ENCODE measurements at regions not wholly inside any gene's neighbourhood (a gene's known extent, or its start where the extent isn't known, plus 50 kb on each side); places are given as distances from the start of the nearest gene placed in this dataset.

- TF ChIP-seq, protein P1, sequence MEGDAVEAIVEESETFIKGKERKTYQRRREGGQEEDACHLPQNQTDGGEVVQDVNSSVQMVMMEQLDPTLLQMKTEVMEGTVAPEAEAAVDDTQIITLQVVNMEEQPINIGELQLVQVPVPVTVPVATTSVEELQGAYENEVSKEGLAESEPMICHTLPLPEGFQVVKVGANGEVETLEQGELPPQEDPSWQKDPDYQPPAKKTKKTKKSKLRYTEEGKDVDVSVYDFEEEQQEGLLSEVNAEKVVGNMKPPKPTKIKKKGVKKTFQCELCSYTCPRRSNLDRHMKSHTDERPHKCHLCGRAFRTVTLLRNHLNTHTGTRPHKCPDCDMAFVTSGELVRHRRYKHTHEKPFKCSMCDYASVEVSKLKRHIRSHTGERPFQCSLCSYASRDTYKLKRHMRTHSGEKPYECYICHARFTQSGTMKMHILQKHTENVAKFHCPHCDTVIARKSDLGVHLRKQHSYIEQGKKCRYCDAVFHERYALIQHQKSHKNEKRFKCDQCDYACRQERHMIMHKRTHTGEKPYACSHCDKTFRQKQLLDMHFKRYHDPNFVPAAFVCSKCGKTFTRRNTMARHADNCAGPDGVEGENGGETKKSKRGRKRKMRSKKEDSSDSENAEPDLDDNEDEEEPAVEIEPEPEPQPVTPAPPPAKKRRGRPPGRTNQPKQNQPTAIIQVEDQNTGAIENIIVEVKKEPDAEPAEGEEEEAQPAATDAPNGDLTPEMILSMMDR (conservative IDR thresholded peaks at IDR 0.05), result no peak
- no peak for TF ChIP-seq ZFX (IDR thresholded peaks at IDR 0.05)
Observed at GRCh38 chr12:18967814-18968213, 161.7 kb upstream of the PLEKHA5 start.

Data from C4-2B (cell line).